Glomerular visceral epithelial cell (primary cell): ENCODE measurements at regions not wholly inside any gene's neighbourhood (a gene's known extent, or its start where the extent isn't known, plus 50 kb on each side); places are given as distances from the start of the nearest gene placed in this dataset.

ENCODE experiments used
- DNase-seq: peaks from one replicate; pipeline ENCODE4 v3.0.0-alpha.2; 2016; ENCODE audit errors: extremely low spot score

DNA sequence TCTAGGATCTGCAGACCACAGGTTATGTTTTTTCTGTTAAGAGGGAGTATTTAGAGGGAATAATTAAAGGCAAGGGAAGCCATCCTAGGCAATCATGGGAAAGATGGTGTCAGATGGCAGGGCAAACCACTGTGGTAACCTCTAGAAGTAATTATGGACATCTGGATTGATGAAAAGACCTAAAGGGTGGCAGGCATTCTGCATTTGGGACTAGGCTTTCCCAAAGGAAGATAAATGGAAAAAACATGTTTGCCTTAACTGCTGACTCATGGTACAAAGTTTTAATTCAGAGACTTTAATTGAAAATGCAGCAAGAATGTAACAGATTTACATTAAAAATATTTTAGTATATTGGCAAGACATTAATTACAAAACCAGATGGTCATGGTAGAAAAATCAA, 88.1 kb downstream of the TMEM30B start:
- no peak for DNase-seq

DNA sequence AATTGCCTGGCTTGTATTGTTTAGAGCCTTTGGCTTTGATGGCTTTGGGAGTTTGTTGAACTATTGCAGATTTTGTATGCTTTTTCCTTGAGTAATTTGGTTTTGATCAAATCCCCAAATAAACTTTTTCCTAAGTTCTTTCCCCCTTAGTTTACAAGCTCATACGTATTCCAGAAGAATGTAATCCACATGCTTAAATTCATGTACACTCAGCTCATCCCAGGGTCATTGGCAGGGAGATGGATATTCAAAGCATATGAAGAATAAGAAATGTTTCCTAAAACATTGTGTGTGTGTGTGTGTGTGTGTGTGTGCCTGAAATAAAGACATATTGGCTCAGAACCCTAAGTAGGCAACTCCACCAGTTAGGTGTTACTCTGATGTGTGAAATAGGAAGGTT, 89.4 kb downstream of the TMEM30B start:
- DNase-seq, result no peak

DNA sequence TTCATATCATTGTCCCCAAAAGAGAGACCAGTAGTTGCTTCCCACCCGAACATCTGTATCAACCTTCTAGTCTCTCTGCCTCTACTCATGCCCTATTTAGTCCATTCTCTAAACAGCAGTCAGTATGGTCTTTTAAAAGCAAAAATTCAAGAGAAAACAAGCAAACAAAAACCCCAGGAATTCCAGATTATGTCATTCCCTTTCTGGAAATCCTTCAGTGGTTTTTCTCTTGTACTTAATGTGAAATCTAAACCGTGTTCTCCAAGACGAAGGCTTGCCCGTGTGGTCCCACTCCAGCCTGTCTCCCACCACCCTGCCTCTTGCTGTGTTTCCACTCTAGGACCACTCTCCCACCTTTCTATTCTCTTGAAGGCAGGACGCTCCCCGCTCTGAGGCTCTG, 90.8 kb downstream of the TMEM30B start:
- no peak for DNase-seq

DNA sequence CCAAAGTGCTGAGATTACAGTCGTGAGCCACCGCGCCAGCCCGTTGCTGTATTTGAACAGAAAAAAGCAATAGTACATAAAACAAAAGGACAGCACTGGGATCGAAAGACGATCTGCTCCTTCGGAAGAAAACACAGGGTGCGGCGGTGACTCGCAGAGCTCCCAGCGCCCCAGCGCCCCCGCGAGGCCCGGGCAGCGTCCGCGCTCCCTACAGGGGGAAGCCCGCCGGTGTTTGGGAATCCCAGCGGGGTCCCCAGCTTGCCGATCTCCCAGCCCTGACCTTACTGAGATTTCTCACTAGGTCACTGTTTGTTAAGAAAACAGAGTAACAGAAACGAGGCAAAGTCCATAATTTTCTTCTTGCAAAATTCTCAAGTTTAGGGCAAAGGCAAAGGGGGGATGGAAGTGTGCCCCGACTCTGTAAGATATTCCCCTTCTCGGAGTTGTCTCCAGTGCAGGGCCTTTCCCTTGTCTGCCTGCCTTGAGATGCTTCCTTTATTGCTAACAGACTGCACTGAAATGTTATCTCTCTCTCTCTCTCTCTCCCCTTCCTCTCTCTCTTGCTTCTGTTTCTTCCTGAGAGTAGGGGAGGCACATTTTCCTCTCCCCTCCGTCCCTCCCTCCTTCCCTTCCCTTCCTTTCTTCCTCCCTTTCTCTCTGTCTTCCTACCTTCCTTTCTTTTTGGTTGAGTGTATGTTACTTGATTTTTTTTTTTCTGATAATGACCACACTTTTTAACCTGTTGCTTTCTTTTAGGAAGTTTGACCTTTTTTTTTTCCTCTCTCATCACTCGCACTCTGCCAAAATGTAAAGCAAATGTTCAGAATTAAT, 91.9 kb downstream of the TMEM30B start:
- DNase-seq, result peak; percentile 30

DNA sequence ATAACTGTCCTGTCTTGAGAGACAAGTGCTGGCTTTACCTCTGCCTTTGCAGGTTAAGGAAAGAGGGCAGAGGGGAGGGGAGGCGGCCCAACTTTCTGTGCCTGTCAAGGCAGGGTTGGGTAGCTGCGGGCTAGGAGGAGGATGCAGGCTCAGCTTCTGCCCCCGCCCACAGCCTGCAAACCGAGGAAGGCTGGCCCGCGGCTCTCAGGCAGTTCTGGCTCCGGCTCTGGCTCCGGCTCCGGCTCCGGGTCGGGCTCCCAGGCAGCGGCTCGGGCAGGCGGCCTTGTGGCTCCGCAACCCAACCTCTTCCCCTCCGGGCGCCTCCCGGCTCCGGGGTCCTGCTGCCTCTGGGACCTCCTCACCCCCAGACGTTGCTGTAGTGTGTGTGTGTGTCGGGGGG, 92.9 kb downstream of the TMEM30B start:
- DNase-seq, result no peak

DNA sequence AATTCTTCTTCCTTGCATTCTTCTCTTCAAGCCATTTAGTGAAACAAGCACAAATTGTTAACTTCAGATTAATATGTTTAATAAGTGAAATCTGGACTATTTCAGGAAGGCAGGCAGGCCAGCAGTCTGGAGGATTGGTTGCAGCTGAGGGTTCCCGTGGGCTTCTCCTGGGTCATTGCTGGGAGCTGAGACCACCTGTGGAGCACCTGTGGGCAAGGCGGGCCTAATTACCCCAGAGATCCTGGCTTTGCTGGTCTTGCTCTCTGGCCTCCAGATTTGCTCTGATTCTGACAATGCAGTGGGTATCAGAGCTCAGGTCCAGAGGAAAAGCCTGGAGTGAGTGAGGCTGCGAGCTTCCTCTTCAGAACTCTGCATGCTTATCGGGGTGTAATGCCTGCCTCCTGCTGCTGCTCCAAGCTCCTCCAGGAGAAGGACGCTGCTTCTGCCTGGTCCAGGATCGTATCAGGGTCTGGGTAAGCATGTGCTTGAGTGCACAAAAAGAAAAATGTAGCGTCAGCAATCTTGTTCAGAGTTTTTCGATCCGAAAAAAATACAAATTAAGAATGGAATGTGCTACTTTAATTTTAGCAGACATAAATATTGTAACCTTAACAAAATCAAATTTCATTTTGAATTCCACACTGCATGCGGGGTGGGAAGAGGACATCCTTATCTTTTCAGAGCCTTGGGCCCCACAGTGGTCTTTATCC, 93.8 kb downstream of the TMEM30B start:
- DNase-seq, result no peak

DNA sequence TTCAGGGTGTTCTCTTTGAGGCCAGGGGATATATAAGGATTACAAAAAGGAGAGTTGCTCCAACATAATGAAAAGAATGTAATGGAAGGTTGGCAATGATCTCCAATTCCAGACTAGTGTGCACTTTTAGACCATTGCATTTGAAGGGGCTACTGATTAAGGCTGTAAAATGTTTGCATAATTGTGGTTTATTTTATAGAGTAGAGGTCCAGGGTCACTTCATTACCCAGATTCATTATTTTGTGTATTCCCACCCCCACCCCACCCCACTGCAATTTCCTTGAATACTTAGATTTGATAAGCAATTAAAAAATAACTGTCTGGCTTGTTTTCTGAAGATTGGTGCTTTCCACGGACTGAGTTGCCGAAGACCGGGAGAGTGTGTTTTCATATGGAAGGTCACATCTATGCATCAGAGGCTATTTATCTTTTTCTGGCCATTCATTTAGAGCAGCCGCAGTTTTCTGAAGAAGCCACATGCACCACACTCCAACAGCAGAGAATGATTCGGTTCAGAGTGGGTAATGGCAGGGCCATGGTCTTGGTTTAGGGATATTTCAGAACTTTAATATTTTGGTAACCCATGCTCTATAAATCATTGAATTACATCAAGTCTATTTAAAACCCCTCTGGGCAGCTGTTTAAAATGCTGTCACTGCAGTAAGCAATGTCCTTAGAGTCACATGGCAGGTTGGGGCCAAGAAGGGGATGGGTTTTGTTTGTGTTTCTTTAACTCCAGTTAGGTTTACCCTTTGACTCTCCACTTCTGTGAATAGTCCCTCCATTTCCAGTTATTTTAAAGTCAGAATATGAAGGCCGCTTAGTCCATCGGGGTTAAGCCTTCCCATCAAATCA, 94.6 kb downstream of the TMEM30B start:
- DNase-seq, result no peak

DNA sequence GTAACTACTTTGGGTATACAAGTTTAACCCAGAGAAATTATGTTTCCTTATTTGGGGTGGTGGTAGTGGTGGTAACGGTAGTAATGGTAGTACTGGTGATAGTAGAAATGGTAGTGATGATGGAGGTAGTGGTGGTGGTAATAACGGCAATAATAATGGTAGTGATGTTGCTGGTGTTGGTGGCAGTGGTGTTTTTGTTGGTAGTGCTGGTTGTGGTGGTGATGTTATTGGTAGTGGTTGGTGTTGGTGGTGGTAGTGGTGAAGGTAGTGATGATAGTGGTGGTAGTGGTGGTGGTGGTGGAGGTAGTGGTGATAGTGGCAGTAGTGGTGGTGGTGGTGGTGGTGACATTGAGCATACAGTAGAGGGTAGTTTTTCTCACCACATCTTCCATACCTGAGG, 95.6 kb downstream of the TMEM30B start:
- DNase-seq, result no peak

DNA sequence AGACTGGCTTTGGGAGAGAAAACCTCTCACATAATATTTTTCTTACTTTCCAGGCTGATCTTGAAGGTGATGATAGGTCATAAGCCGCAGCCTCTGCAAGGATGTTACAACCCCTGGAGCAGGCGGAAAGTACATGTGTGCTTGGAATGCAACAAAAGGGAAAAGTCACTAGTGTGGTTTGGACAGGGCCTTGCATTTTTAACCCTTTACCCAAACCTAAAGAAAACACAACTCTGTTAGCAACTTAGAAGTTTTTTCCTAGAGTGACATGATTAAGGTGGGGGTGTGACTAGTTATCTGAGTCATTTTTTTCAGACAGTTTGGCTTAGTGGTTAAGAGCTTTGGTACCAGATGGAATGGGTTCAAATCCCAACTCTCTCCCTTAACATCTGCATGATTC, 97.0 kb downstream of the TMEM30B start:
- DNase-seq, result peak; percentile 93

DNA sequence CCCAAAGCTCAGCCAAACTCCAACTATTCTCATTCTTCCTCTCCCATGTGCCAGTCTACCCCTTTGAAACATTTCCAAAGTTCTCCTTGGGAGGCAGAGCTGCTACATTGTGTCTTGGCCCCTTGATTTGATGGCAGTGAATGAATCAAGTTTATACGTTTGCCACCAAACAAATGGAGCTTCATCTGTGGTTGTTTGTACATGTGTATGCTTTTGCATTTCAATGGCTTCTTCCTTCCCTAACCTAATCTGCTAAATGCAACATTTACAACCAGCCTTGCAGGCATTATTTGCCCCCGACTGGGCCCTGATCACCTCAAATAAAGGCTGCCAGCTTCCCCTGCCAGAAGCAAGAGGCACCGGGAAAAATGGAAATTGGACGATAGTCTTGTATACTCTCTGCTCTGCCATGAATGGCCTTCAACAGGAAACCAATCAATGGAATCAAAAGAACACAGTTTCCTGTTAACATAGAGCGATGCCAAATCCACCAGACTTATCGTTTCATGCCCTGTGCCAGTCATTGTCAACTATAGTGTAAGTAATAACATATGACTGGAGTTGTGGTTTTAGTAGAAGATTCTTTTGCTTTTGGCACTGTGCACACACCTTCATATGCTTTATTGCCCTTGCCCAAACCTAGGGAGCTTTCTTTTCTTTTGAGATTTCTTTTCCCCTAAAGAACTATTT, 97.8 kb downstream of the TMEM30B start:
- peak; percentile 34 for DNase-seq

DNA sequence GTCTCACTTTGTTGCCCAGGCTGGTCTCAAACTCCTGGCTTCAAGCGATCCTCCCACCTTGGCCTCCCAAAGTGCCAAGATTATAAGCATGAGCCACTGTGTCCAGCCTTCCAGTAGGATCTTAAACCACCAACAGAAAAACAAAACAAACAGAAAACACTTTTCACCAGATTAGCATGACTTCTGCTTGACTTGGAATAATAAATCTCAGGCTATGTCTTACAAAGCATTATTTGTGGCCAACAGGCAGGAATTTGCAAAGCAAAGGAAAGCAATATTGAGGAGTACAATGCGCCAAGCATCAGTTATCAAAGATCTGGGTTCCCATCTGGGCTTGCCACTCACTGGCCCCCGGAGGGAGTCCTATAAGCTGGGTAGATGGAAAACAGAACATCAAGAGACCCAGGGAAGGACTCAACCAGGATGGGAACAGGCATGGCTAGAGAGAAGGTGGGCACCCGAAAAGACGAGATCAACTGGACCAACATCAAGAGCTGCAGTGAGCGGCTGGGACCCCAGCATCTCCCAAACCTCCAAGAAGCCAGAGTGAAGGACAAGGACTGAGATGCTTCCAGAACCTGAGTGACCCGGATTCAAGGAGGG, 101.2 kb downstream of the TMEM30B start:
- no peak for DNase-seq

DNA sequence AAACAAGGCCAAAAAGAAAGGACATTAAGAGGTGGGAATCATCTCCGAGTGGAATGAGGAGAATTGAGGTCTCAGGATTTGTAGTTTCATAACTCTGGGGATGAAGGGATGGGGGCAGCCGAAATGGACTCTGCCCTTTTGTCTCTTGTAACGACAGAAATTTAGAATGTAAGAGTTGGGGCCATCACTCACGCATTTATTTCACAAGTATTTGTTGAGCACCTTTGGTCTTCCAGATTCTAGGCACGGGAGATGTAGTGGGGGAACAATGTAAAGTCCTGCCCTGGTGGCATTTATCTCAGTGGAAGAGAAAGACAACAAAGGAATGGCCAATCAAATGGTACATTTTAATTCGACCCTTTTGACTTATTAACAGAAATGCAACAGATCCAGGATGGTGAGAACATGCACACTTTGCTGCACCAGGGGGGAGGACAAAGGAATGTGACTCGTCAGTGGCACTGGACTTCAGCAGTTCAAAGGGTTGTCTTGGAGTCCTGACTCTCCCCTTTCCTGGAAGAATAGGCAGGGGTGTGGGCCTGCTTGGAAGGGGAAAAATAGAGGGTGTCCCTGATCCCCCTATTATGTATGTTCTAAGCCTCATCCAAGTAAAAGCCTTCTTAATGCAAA, 102.0 kb downstream of the TMEM30B start:
- peak; percentile 81 for DNase-seq

DNA sequence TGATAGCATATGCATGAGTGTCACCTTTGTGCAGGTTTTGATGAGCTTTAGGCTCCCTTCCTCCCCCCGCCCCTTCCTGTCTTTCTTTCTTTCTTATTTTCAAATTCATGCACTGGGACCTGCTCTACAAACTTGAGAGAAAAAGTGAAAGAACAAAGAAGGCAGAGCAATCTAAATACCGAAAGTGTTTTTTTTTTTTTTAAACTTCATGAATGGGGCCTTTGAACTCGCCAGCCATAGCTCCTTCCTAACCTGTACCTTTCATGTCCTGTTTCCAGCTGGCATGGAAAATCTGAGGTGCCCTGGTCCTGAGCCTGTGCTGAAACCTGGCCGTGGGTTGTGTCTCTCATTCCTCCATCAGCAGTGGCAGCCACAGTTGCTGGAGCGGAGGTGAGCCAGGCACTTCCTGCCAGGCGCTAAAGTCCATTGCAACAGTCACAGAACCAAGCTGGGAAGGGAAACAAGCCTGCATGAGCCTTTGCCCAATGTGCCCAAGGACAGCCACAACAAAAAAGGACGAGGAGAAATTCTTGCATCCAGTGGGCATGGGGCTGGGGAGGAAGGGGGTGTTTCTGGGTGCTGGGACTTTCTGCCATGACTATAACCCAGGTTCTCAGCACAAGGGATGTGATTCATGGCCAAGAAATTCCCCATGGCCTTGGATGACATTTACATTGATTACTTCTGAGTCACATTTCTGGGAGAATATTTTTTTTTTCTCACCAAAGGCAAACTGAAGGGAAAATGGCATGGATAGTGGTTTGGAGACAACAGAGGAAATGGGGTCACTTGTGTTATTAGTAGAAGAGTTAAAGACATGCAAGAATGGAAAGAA, 102.7 kb downstream of the TMEM30B start:
- DNase-seq, result peak; percentile 97

DNA sequence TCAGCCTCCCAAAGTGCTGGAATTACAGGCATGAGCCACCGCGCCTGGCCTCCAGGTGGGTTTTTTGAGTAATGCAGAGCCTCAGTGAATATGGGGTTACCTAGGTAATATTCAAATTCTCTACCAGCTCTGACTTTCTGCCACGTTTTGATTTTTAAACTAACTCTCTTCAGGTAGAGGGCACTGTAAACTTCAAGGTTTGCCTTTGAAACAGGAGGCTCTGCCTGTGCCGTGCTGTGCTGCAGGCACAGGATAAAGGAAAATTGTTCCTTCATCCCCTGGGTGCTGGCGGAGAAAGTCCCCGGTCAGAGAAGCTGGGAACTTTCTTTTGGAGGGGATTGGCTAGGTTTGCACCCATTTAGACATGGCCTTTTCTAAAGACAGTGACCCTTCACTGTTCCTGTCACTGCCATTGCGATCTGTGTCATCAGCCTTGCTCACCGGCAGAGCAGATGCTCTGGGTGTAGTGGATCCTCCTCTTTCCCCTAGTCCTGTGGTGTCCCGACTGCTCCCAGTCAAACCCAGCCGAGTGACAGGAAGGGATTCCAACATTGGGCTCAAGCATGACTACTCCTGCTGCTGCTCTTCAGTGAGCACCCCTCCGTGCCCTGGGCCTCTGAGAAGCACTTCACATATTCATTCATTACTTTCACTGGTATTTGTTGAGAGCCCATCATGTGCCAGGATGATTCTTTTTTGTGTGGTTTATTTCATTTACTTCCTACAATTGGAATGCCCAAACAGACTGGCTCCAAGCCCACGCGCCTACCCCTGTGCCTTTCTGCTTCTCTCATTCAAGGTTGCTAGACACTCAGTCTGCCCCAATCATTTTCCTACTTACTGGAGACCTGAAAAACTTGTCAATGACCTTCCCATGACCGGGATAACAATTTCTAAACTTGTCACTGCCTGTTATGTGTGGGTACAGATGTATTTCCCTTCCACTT, 103.6 kb downstream of the TMEM30B start:
- DNase-seq, result peak; percentile 81

DNA sequence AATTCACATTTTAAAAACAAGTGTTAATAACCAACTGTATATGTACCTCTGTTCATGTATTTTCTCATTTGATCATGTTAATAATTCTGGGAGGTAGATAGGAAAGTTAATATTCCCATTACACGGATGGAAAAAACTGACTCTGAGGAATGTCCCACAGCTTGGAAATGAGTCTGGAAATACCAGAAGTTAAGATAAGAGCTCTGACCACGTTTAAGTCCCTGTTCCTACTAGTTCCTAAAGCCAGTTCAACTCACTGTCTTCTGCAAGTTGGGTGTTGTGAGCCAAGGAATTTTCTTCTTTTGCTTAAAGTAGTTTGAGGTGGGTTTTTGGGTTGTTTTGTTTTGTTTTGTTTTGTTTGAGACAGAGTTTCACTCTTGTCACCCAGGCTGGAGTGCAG, 104.5 kb downstream of the TMEM30B start:
- DNase-seq, result no peak

DNA sequence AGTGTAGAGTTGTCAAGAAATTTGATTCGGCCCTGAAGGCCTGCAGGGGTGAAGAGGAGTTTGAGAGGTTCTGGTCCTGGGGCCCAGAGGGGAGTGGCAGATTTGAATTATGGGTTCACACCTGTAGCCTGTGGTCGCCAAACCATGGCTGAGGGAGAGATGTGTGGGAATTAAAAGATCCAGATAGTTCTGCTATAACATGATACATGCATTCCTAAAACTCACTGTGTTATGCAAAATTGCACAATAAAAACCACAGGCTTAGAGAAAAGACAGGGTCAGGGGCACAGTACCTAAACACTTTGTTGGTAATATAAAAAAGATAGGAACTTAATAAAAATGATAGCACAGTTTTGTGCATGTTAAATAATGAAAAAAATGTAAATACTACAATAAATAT, 106.2 kb downstream of the TMEM30B start:
- peak; percentile 68 for DNase-seq

DNA sequence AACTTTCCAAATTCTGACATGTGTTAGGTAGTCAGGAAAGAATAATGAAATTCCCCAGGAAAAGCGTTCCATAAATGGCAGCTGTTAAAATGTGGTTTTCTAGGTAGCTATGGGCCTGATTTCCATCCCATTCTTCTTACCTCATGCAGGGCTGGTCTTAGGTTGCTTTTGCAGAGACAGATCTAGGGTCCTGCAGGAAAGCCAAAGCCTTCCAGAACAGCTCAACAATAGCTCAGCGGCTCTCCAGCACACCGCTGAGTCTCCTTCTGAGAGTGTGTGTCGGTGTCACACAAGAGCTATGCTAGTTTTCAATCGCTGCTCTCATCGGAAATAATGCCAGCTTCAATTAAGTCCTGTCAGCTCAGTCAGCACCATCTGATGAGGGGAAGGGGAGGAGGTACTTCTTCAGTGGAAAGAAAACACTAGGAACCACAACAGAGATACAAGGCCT, 106.7 kb downstream of the TMEM30B start:
- DNase-seq, result no peak

DNA sequence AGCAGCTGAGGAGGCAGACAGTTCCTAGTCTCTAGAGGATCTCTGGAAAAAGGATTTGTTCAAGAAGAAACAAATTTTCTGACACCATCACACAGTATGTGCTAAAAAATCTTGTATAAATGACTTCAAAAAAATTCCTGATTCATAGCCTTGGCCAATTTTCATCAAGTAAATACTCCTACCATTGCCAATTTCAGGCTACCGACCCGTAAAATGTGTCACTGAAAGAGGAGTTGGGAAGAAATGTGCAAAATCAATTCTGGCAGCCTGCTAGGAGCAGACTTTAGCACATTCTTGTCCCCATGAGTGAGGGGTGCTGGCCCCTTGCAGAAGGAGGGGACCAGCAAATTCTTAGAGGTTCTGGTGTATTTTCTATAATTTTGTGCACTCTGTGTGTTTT, 109.4 kb downstream of the TMEM30B start:
- DNase-seq, result no peak

DNA sequence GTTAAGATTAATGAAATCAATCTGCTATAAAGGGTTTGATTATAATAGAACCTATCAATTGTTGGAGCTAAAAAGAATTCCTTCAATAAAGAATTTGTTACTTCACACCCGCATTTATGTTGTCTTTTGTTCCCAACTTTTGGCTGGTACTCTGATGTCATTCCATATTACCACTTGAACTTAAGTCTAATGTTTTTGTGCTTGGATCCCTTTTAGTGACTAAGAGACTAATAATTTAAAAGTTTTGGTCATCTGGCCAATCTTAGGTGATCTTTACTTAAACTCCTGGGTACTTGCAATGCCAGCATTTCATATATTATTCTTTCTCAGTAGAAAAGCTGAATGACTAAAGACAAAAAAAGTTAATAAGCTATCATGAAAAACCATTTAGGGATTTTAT, 113.0 kb downstream of the TMEM30B start:
- no peak for DNase-seq
